Epithelial cell of esophagus (primary cell): ENCODE measurements at regions not wholly inside any gene's neighbourhood (a gene's known extent, or its start where the extent isn't known, plus 50 kb on each side); places are given as distances from the start of the nearest gene placed in this dataset.

Source experiments
- DNase-seq: peaks from one replicate; pipeline ENCODE4 v3.0.0; 2010; ENCODE audit warnings: low read depth
- H3K4me3 ChIP-seq: 2 replicates; pipeline ENCODE4 v1.5.1; 2011; ENCODE audit warnings: mild to moderate bottlenecking, low read length, control low read depth
- CTCF ChIP-seq: IDR thresholded peaks from 2 replicates; pipeline ENCODE4 v1.5.1; 2011; ENCODE audit warnings: low read depth, mild to moderate bottlenecking, low read length, control low read depth, inconsistent platforms; ENCODE audit not compliant: insufficient read depth; ENCODE audit errors: missing control alignments

DNA sequence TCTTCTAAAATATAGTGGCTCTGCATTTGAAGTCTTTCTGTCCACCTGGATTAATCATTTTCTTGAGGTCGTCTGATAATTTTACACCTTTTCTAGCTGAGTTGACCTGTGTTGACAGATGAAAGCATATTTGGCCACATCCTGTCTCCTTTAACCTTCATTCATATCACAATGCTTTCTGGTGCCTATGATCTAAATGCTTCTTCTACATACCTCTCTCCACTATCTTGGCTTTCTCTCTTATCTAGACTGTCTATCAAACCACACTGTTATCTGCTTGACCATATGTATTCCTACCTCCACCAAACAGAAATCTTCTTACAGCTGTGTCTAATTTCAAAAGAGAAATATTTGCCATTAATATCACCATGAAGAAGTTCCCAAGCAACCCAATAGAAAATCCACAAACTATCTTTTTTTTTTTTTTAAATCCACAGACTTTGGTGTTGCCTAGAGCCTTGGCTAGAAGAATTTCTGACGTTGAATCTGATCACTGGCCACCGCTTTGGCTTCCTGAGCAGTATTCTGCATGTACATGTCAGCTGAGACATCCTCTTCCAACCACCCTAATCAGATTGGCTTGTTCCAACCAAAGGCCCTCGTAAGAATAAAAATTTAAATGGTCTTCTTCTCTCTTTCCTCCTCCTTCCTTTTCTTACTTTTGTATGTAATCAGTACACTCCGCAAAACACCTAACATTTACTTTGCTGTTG, 66.3 kb upstream of the SP4 start:
- H3K4me3 ChIP-seq = no peak overlapping the region
- no peak for DNase-seq
- TF ChIP-seq CTCF = no peak

DNA sequence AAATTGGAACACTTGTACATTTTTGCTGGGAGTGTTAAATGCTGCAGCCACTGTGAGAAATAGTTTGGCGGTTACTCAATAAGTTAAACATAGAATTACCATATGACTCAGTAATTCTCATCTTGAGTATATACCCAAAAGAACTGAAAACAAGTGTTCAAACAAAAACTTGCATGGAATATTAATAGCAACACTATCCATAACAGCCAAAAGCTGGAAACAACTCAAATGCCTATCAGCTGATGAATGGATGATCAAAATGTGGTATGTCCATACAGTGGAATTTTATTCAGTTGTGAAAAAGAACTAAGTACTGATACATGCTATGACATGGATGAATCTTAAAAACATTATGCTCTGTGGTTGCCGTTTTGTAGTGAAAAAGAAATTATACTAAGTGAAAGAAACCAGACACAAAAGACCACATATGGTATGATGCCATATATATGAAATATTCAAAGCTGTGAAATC, 63.0 kb upstream of the SP4 start:
- TF ChIP-seq CTCF = no peak
- H3K4me3 ChIP-seq = no peak overlapping the region
- DNase-seq = peak; percentile 70

- TF ChIP-seq CTCF = no peak
- no peak overlapping the region for H3K4me3 ChIP-seq
- peak; percentile 91 for DNase-seq
Observed at GRCh38 chr7:21365866-21366624, 61.8 kb upstream of the SP4 start.

DNA sequence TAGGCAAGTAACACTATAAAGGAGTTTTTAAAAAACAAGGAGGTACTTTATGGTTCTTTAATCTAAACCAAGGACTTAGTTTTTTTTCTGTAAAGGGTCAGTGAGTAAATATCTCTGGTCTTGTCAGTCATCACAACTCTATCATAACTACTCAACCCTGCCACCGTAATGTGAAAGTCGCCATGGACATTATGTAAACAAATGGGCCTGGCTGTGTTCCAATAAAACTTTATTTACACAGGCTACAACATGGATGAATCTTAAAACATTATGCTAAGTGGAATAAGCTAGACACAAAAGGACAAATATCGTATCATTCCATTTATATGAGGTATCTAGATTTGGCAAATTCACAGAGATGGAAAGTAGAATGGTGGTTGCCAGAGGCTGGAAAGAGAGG, 60.8 kb upstream of the SP4 start:
- H3K4me3 ChIP-seq = no peak overlapping the region
- no peak for TF ChIP-seq CTCF
- peak; percentile 30 for DNase-seq

DNA sequence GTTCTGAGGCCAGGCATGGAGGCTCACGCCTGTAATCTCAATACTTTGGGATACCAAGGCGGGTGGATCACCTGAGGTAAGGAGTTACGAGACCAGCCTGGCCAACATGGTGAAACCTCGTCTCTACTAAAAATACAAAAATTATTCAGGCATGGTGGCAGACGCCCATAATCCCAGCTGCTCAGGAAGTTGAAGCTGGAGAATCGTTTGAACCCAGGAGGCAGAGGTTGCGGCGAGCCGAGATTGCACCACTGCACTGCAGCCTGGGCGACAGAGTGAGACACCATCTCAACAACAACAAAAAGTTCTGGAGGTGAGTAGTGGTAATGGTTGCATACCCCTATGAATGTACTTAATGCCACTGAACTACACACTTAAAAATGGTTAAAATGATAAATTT, 60.3 kb upstream of the SP4 start:
- H3K4me3 ChIP-seq = no peak overlapping the region
- TF ChIP-seq CTCF = no peak
- no peak for DNase-seq

DNA sequence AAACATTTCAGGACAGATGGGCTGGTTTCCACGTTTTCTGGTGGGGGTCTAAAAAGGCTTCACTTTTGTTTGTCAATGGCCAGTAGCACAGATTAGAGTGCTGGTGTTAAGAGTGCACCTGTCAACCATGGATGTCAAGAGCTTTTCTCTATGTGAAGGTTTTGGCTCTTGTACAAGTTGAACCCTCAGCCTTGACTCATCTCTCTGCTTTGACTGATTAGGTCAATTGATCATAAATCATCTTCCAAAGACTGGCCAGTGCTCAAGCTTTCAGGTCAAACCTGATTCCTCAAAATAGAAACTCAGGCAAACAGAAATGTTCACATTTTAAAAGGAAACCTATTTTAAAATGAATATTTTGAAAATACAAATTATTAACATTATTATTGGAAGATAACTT, 59.6 kb upstream of the SP4 start:
- no peak overlapping the region for H3K4me3 ChIP-seq
- no peak for DNase-seq
- no peak for TF ChIP-seq CTCF
